ELR (cell line): ENCODE measurements at regions not wholly inside any gene's neighbourhood (a gene's known extent, or its start where the extent isn't known, plus 50 kb on each side); places are given as distances from the start of the nearest gene placed in this dataset.
A peak's percentile ranks its signal among the peaks of the same experiment; 100 is the strongest.
"Not testable (repeated sequence)": the region's sequence is repeated elsewhere in the genome, so short reads cannot be mapped to it uniquely, and the experiment has no call there.

Experiments
- DNase-seq: peaks from one replicate; pipeline ENCODE4 v3.0.0-alpha.2; 2015; ENCODE audit warnings: low read depth

DNA sequence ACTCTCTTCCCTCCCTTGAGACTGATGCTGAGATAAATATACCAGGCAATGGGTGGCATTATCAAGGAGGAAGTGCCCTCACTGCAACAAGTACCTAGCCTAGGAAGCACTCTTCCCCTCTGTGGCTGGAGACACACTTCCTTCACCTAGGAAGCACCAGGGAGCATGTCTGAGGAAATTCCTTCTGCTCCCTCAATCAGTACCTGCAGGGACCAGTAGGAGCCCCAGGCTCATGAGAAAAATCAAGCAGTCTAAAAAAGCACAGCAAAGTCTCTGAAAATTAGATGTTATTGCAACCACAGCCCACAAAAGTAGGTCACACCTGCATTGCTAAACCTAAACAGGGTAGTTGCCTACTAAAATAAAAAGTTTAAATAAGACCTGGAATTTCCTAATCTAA is 78.2 kb upstream of the TRPM1 start:
- DNase-seq: no peak

GRCh38 chr15:31193291-31193690 is 91.8 kb upstream of the TRPM1 start:
- DNase-seq: no peak

DNA sequence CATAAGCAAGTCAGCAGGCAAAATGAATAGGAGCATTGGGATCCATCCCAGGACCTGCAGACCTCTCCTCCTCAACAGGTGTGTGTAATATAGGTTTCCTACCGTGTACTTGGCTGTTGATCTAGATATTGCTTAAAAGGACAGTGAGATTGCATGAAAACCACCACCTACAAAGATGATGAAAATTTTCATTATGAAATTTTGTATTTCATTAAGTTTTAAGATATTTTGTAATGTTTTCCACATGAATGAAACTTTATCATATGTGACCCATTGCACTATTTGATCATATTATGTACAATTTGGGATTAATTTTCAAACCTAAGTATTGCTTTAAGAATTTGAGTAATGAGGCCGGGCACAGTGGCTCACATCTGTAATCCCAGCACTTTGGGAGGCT is 94.3 kb upstream of the TRPM1 start:
- no peak for DNase-seq

DNA sequence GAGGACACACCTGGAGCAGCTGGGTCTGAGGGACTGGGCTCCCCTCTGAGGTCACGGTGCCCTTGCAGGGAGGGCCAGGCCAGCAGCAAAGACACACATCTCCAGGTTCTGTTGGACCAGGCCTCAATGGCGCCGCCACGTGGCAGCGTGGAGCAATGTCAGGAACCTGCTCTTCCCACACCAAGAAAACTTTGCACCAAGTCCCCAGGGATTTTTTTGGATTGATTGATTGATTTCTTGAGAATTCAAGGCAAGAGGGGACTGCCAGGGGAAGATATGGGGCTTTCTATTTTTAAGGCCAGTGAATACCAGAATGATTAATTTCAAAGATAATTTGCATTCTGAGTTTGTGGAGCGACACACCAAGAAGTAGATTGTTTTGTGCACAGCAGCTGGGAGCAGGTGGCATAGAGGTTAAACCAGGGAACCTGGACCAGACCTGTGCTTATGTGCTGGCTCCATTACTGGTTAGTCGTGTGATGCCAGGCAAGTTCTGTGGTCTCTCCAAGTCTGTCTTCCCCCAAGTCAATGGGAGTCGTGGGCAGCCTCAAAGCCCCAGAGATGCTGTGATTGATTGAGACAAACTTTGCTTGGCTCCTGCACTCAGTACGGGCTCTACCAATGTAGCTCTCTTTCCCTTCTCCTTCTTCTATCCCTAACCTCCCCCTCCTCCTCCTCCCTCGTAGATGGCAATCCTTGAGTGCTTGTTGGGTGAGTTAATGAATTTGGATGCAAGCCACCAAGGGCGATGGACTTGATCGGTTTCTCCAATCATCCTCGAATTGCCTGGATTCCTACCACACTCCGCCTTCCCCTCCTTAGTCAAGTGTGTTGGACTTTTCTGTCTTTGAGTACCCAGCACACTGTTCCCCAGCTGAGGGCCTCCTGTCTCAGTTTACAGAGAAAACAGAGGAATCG is 96.2 kb upstream of the TRPM1 start:
- DNase-seq: peak; percentile 45

DNA sequence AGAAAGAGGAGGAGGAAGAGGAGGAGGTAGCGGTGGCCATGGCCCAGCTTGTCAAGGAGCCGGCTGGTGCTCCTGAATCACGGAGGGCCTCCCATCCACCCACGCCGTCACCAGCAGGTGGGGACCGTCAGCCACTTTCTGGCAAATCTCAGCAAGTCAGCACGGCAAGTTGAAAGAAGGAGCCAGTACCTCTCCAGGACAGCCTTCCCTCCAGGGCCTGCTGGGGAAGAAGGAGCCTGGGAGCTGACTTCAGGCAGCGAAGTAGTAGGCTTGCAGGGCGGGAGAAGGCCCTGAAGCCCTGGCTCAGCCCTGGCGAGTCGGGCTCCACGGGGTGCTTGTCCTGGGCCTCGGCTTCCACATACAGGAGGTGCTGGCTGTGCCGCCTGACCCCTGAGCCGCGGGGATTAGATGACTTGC is 99.2 kb upstream of the TRPM1 start:
- DNase-seq: peak; percentile 54

DNA sequence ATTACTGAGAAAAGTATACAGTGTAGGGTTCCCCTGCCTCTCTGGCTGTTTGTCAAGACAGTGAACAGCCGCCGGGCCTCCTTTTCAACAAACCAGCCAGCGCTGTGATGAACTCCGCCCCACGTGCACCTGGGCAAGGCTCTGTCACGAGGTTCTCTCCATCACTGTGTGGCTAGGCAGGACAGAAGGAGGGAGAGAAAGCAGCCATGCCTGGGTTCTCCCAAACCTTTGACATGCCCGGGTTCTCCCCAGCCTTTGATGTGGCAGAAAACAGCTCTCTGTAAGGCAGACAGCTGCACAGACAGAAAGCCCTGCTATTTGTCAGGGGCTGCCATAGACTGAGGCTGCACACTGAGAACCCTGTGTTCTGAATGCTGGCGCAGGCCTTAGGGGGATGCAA is 101.4 kb upstream of the TRPM1 start:
- no peak for DNase-seq

DNA sequence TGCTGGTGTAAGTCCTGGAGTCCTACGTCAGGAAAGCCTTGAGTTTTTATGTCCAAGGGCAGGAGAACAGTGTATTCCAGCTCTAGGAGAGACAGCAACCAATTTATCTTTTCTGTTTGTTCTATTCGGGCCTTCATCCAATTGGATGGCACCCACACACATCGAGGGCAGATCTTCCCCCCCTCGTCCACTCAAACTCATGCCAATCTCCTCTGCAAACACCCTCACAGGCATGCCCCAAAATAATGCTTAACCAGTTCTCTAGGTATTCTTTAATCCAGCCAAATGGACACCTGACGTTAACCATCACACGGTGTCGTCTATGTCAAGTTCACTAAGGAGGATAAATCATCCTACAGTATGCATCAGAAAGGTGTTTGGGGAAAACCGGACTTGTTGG is 102.5 kb upstream of the TRPM1 start:
- DNase-seq: no peak

DNA sequence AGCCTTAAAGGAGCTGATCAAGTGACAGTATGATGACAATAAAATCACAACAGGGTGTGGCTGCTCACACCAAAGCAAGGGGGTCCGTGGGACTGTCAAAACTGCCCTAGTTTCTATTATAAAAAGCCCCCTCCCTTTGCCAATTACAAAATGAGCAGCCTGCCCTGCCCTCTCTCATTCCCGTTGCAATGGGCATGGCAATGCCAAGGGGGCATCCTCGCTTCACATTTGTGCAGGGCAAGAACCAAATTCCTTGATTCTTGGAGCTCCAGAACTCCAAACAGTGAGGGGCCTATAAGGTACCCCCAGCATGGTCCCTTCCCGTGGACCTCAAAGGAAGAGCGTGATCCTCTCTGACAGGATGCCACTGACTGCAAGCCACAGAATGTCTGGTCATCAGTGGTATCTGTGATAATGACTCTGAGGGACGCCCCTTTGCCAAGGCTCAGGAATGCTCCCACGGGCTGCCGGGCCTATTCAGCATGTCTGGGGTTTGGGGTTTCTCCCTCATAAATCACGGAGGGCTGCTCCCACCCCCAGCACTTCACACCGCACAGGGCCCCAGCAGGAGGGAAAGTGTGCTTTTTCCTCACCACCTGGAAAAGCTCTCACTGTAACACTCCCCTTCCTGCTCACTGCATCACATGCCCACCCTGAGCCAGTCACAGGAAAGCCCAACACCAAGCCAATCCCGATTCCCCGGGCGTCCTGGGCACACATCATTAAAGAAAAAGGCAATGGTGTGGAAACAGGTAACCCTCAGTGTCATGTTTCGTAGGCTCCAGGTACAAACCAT is 105.1 kb upstream of the TRPM1 start:
- no peak for DNase-seq

- DNase-seq: no peak
Measured at GRCh38 chr15:31207246-31207645, 105.7 kb upstream of the TRPM1 start.

- not testable (repeated sequence) for DNase-seq
Measured at GRCh38 chr15:31207861-31208260, 106.3 kb upstream of the TRPM1 start.

DNA sequence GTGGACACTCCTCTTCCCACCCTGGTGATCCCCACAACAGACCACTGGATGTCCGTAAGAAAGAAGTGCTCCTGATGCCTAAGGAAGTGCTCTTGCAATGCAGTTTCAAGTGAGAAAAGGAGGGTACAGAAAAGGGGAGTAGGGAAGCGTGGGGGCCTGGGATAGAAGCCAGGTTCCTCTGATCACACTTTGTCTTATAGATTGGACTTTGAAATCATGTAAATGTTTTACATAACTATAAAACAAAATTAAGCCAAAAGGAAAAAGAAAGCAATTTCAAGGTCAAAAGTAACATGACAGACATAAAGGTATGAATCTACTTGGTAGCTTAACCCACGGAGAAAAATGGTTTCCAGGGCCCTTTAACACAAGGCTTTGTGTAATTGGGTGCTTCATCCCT is 107.3 kb upstream of the TRPM1 start:
- DNase-seq: no peak

GRCh38 chr15:31211353-31211752 is 109.8 kb upstream of the TRPM1 start:
- no peak for DNase-seq

DNA sequence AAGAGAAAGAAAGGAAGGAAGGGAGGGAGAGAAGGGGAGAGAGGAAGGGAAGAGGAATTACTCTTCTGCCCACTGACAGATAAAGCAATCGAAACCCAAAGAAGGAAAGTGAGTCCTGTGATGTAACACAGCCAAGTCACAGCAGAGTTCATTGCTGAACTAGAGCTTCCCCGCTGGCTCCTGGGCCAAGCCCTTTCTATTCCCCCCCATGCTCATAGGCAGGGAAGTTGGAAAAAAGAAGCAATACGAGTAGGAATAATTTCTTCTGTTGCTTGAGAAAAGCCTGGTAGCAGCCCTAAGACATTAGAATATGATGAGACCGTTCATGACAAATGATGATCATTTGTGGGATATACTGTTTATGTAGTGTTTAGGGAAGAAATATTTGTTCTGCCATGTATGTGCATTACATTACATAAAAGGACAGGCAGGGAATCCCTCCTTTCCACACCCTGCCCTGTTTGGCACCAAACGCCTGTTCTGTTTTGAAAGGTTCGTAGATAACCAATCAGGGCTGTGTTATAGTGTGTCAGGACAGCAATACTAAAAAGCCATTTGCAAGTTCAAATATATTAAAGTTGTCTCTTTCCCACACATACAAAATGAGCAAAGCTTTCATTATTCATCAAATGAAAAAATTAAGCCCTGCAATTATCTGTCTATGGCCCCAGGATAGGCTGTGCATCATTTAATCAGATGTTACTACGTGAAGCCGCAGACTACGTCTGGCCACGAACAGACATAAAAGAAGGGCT is 111.0 kb upstream of the TRPM1 start:
- DNase-seq: no peak

- DNase-seq: no peak
Measured at GRCh38 chr15:31214158-31214863, 112.3 kb upstream of the KLF13 start.

GRCh38 chr15:31214864-31215489 is 111.7 kb upstream of the KLF13 start:
- no peak for DNase-seq

DNA sequence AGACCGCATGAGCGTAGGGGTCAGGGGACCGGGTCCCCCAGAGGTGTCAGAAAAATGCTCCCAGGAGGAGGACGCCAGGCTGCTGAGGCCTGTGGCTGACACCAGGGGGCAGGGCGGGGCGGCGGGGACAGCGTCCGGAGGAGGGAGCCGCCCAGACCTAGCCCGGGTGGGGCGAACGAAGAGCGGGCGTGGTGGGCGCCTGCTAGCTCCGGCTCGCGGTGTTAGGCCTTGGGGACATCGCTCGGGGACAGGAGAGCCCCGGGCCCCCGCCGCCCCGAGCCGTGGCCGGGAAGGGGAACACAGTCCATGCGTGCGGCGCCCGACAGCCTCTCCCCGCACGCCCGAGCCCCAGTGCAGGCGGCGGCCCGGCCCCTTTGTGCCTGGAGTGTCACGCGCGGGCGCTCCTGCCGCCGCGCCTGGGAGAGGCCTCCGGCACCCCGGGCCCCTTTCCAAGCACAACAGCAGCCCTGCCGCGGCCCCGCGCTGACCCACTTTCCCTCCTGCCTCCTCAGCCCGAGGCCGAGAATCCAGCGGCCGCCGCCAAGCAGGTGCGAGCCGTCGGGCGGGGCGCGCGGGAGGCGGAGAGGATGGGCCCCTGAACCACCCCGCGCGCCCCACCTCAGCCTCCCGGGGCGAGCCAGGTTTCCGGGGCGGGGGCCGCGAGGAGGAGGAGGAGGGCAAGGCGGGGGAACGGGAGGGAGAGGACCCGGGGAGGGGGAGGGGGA is 111.0 kb upstream of the KLF13 start:
- DNase-seq: peak; percentile 66

- peak; percentile 54 for DNase-seq
Measured at GRCh38 chr15:31216215-31216911, 110.3 kb upstream of the KLF13 start.

GRCh38 chr15:31217067-31217466 is 109.6 kb upstream of the KLF13 start:
- DNase-seq: no peak

GRCh38 chr15:31217566-31218270 is 108.9 kb upstream of the KLF13 start:
- no peak for DNase-seq
